B cell (primary cell): ENCODE measurements at regions not wholly inside any gene's neighbourhood (a gene's known extent, or its start where the extent isn't known, plus 50 kb on each side); places are given as distances from the start of the nearest gene placed in this dataset.

Experiments
- ATAC-seq: fragments of 200-7000 bp; cut with Tn5 transposase; one replicate; pipeline ENCODE4 v1.10.0; 2021; ENCODE audit warnings: low read depth, mild to moderate bottlenecking, moderate number of reproducible peaks, moderate library complexity
- CTCF ChIA-PET: fragments of 350-600 bp; sonication (Branson Sonifier 250); formaldehyde crosslinking; loops from one replicate; lab custom pipeline; 2021; ENCODE audit warnings: antibody characterized with exemption, inconsistent platforms; lab: Charles Lee
- POLR2A ChIA-PET: fragments of 350-600 bp; sonication (Branson Sonifier 250); formaldehyde crosslinking; loops from one replicate; lab custom pipeline; 2021; ENCODE audit warnings: antibody characterized with exemption; lab: Charles Lee
- DNase-seq: peaks from one replicate; pipeline ENCODE4 v3.0.0; 2013
- H2AFZ ChIP-seq: 2 replicates; pipeline ENCODE4 v1.6.1; 2012; ENCODE audit warnings: mild to moderate bottlenecking, low read depth, low read length; ENCODE audit not compliant: insufficient read depth, poor library complexity, severe bottlenecking
- H3K27ac ChIP-seq, 2 donors: 1 replicate in 1 of 2; 2 replicates in 1 of 2; pipeline ENCODE4 v1.5.1; 2012 to 2013; ENCODE audit warnings: low read length in 2 of 2, mild to moderate bottlenecking in 2 of 2, moderate library complexity in 1 of 2
- H3K27me3 ChIP-seq, 4 experiments: fragments of 200-600 bp in 1 of 4; sonication (generic) in 1 of 4; replicated peaks in 1 of 4; 1 replicate in 2 of 4; 2 replicates in 2 of 4; pipeline versions ENCODE4 v1.6.1 to v1.7.0; 2013 to 2016; ENCODE audit warnings: low read length in 3 of 4, mild to moderate bottlenecking in 2 of 4, mixed read lengths in 1 of 4, moderate library complexity in 1 of 4; ENCODE audit not compliant: insufficient read depth in 4 of 4, control insufficient read depth in 3 of 4; ENCODE audit errors: control extremely low read depth in 1 of 4
- H3K36me3 ChIP-seq, 2 experiments: replicated peaks in 1 of 2; 1 replicate in 1 of 2; 2 replicates in 1 of 2; pipeline versions ENCODE4 v1.6.1 to v1.7.1; 2013; ENCODE audit warnings: low read length in 1 of 2; ENCODE audit not compliant: insufficient read depth in 2 of 2, control insufficient read depth in 1 of 2; ENCODE audit errors: control extremely low read depth in 1 of 2, extremely low read depth in 1 of 2
- H3K4me1 ChIP-seq, 2 donors: fragments of 200-600 bp in 1 of 2; sonication (generic) in 1 of 2; 1 replicate in 1 of 2; 2 replicates in 1 of 2; pipeline versions ENCODE4 v1.5.1 to v1.6.1; 2013 to 2017; ENCODE audit warnings: low read length in 2 of 2; ENCODE audit not compliant: control insufficient read depth in 2 of 2, insufficient read depth in 2 of 2
- H3K4me2 ChIP-seq: replicated peaks from 2 replicates; pipeline ENCODE3; 2012; ENCODE audit warnings: mild to moderate bottlenecking, low read depth, low read length; ENCODE audit not compliant: poor library complexity, severe bottlenecking
- H3K4me3 ChIP-seq, 5 experiments: fragments of 200-600 bp in 1 of 5; sonication (generic) in 1 of 5; 1 replicate in 3 of 5; 2 replicates in 2 of 5; pipeline versions ENCODE4 v1.5.1 to v1.7.0; 2011 to 2016; ENCODE audit warnings: low read length in 4 of 5, mild to moderate bottlenecking in 4 of 5, low read depth in 2 of 5, control low read depth in 1 of 5, moderate library complexity in 1 of 5; ENCODE audit not compliant: insufficient read depth in 1 of 5; ENCODE audit errors: control extremely low read depth in 1 of 5, extremely low read depth in 1 of 5
- H3K79me2 ChIP-seq: fragments of 200-600 bp; sonication (generic); one replicate; pipeline ENCODE4 v1.6.0; 2016; ENCODE audit warnings: low read length; ENCODE audit not compliant: control insufficient read depth, insufficient read depth
- H3K9ac ChIP-seq: fragments of 200-600 bp; sonication (generic); 2 replicates; pipeline ENCODE4 v1.6.1; 2017; ENCODE audit warnings: mild to moderate bottlenecking, low read length, moderate library complexity
- H3K9me3 ChIP-seq, 3 donors: one replicate each; pipeline versions ENCODE4 v1.6.1 to v1.7.1; 2013; ENCODE audit warnings: low read length in 2 of 3; ENCODE audit not compliant: control insufficient read depth in 2 of 3, insufficient read depth in 1 of 3; ENCODE audit errors: control extremely low read depth in 1 of 3
- H4K20me1 ChIP-seq: 2 replicates; pipeline ENCODE4 v1.6.0; 2012; ENCODE audit warnings: mild to moderate bottlenecking, low read length; ENCODE audit not compliant: insufficient read depth, control insufficient read depth, poor library complexity, severe bottlenecking
- H3K27ac Mint-ChIP-seq: one replicate; pipeline ENCODE4 v1.8.0; 2021; ENCODE audit warnings: mixed read lengths
- H3K27me3 Mint-ChIP-seq: one replicate; pipeline ENCODE4 v1.8.0; 2021; ENCODE audit warnings: mixed read lengths
- H3K4me1 Mint-ChIP-seq: one replicate; pipeline ENCODE4 v1.8.0; 2021; ENCODE audit warnings: mixed read lengths
- H3K4me3 Mint-ChIP-seq: one replicate; pipeline ENCODE4 v1.8.0; 2021; ENCODE audit warnings: mixed read lengths
- H3K9me3 Mint-ChIP-seq: one replicate; pipeline ENCODE4 v1.8.0; 2022; ENCODE audit warnings: mixed read lengths; ENCODE audit not compliant: insufficient read depth
- CTCF ChIP-seq: fragments of 200-600 bp; IDR thresholded peaks from one replicate; pipeline ENCODE4 v1.8.0; 2022; ENCODE audit warnings: antibody characterized with exemption, mild to moderate bottlenecking
- EZH2 ChIP-seq: IDR thresholded peaks from 2 replicates; pipeline ENCODE4 v1.6.1; 2012; ENCODE audit warnings: borderline replicate concordance, low read depth, mild to moderate bottlenecking, moderate library complexity, low read length; ENCODE audit not compliant: insufficient read depth, poor library complexity, severe bottlenecking
- WGBS: methylation state at CpG from one replicate; pipeline ENCODE4 v1.1.5; 2013; ENCODE audit warnings: missing lambda C conversion rate; ENCODE audit not compliant: insufficient coverage; 5-methylcytosine and 5-hydroxymethylcytosine counted together
- intact Hi-C: fragments of 100-400 bp; cut with micrococcal nuclease; formaldehyde crosslinking; loops from one replicate; pipeline ENCODE4 v1.10.0; 2022

- Histone ChIP-seq H3K27ac (no peak overlapping the region), H3K9ac (no peak overlapping the region), H3K4me1 (no peaks in the 10 kb centered on the region), H3K36me3 (no peaks in the 10 kb centered on the region), H3K27me3 (no peaks in the 10 kb centered on the region), H4K20me1 (no peaks in the 10 kb centered on the region), H3K9me3 (no peaks in the 10 kb centered on the region), H3K79me2 (no peaks in the 10 kb centered on the region), H2AFZ (no peak overlapping the region), H3K4me3 (no peak overlapping the region), H3K4me2 (no peak overlapping the region)
- H3K27me3 Mint-ChIP-seq, result peaks cover 3% of the 10 kb centered on the region
- no peak overlapping the region for H3K27ac Mint-ChIP-seq
- TF ChIP-seq CTCF (no peak), EZH2 (no peak)
- no peaks in the 10 kb centered on the region for H3K9me3 Mint-ChIP-seq
- ATAC-seq, result no peak
- 97% methylated on average over 8 of the region's 8 CpGs for WGBS
- intact Hi-C loops, result no loop called here
- no peak for DNase-seq
- ChIA-PET POLR2A (no interaction called here), CTCF (no interaction called here)
- no peak overlapping the region for H3K4me3 Mint-ChIP-seq
- no peaks in the 10 kb centered on the region for H3K4me1 Mint-ChIP-seq
Observed at GRCh38 chr7:4331711-4332110, 350.4 kb upstream of the FOXK1 start.

GRCh38 chr7:4338556-4338955 is 343.5 kb upstream of the FOXK1 start:
- no peaks in the 10 kb centered on the region for H3K27me3 ChIP-seq
- H3K27me3 Mint-ChIP-seq, result no peaks in the 10 kb centered on the region
- whole genome bisulfite sequencing, result 93% methylated on average over 7 of the region's 7 CpGs
- TF ChIP-seq CTCF (no peak), EZH2 (no peak)
- no peak overlapping the region for H3K9ac ChIP-seq
- no peaks in the 10 kb centered on the region for H3K79me2 ChIP-seq
- no peaks in the 10 kb centered on the region for H3K36me3 ChIP-seq
- H3K27ac Mint-ChIP-seq, result no peak overlapping the region
- no peak overlapping the region for H3K27ac ChIP-seq
- H4K20me1 ChIP-seq, result no peaks in the 10 kb centered on the region
- no peaks in the 10 kb centered on the region for H3K4me1 Mint-ChIP-seq
- H2AFZ ChIP-seq, result no peak overlapping the region
- H3K9me3 ChIP-seq, result peaks cover 0 to 32% (median 0%) of the 10 kb centered on the region in 3 donors
- no peak overlapping the region for H3K4me3 ChIP-seq
- ChIA-PET CTCF (no interaction called here), POLR2A (no interaction called here)
- intact Hi-C loops, result no loop called here
- H3K4me1 ChIP-seq, result no peaks in the 10 kb centered on the region
- no peak for DNase-seq
- peaks cover 8% of the 10 kb centered on the region for H3K9me3 Mint-ChIP-seq
- no peak for ATAC-seq
- H3K4me2 ChIP-seq, result no peak overlapping the region
- H3K4me3 Mint-ChIP-seq, result no peak overlapping the region
